H9 (cell line): ENCODE measurements at regions not wholly inside any gene's neighbourhood (a gene's known extent, or its start where the extent isn't known, plus 50 kb on each side); places are given as distances from the start of the nearest gene placed in this dataset.

Experiments
- DNase-seq: peaks from one replicate; pipeline ENCODE4 v3.0.0-alpha.2; 2017
- H2AFZ ChIP-seq: one replicate; pipeline ENCODE4 v1.6.1; 2013; ENCODE audit warnings: mild to moderate bottlenecking, low read length, control low read depth, moderate library complexity
- H2AK5ac ChIP-seq: 2 replicates; pipeline ENCODE4 v1.6.1; 2013; ENCODE audit warnings: low read length, control low read depth, mixed read lengths; ENCODE audit not compliant: insufficient read length
- H2BK120ac ChIP-seq: one replicate; pipeline ENCODE4 v1.6.1; 2013; ENCODE audit warnings: low read depth, mild to moderate bottlenecking, low read length, control low read depth, inconsistent platforms; ENCODE audit not compliant: poor library complexity, severe bottlenecking
- H2BK12ac ChIP-seq: 2 replicates; pipeline ENCODE4 v1.6.1; 2013; ENCODE audit warnings: low read length, control low read depth, mixed read lengths, low read depth; ENCODE audit not compliant: insufficient read length
- H2BK15ac ChIP-seq: 2 replicates; pipeline ENCODE4 v1.6.1; 2013; ENCODE audit warnings: low read depth, low read length, control low read depth
- H2BK20ac ChIP-seq: one replicate; pipeline ENCODE4 v1.6.1; 2013; ENCODE audit warnings: low read depth, mild to moderate bottlenecking, low read length, control low read depth, inconsistent platforms; ENCODE audit not compliant: poor library complexity, severe bottlenecking
- H2BK5ac ChIP-seq: 2 replicates; pipeline ENCODE4 v1.6.1; 2013; ENCODE audit warnings: low read length, control low read depth, mixed read lengths; ENCODE audit not compliant: insufficient read length
- H3K14ac ChIP-seq: 2 replicates; pipeline ENCODE4 v1.6.1; 2013; ENCODE audit warnings: low read length, control low read depth; ENCODE audit not compliant: insufficient read depth
- H3K18ac ChIP-seq: 2 replicates; pipeline ENCODE4 v1.6.1; 2013; ENCODE audit warnings: low read depth, mild to moderate bottlenecking, mixed read lengths, low read length, control low read depth; ENCODE audit not compliant: insufficient read length
- H3K23ac ChIP-seq: 2 replicates; pipeline ENCODE4 v1.6.1; 2013; ENCODE audit warnings: low read length, control low read depth, mixed read lengths, low read depth; ENCODE audit not compliant: insufficient read length
- H3K23me2 ChIP-seq: 2 replicates; pipeline ENCODE4 v1.6.1; 2013; ENCODE audit warnings: low read depth, mild to moderate bottlenecking, mixed read lengths, low read length, control low read depth; ENCODE audit not compliant: insufficient read length, poor library complexity, severe bottlenecking
- H3K27ac ChIP-seq: 2 replicates; pipeline ENCODE4 v1.5.1; 2013; ENCODE audit warnings: low read length, control low read depth, mixed read lengths, low read depth; ENCODE audit not compliant: insufficient read length
- H3K27me3 ChIP-seq: 2 replicates; pipeline ENCODE4 v1.6.1; 2013; ENCODE audit warnings: low read length, control low read depth, inconsistent platforms; ENCODE audit not compliant: insufficient read depth
- H3K4ac ChIP-seq: 2 replicates; pipeline ENCODE4 v1.6.1; 2013; ENCODE audit warnings: low read depth, mild to moderate bottlenecking, control low read depth, inconsistent platforms, low read length, moderate library complexity
- H3K4me1 ChIP-seq: 2 replicates; pipeline ENCODE4 v1.6.1; 2013; ENCODE audit warnings: low read length, control low read depth, inconsistent platforms; ENCODE audit not compliant: insufficient read depth
- H3K4me2 ChIP-seq: 2 replicates; pipeline ENCODE4 v1.6.1; 2013; ENCODE audit warnings: low read length, control low read depth, mixed read lengths; ENCODE audit not compliant: insufficient read length, insufficient read depth
- H3K56ac ChIP-seq: 2 replicates; pipeline ENCODE4 v1.6.1; 2013; ENCODE audit warnings: low read depth, mild to moderate bottlenecking, mixed read lengths, low read length, control low read depth; ENCODE audit not compliant: insufficient read length
- H3K79me1 ChIP-seq: 2 replicates; pipeline ENCODE4 v1.6.1; 2013; ENCODE audit warnings: low read depth, mild to moderate bottlenecking, moderate library complexity, low read length, control low read depth, inconsistent platforms; ENCODE audit not compliant: insufficient read depth, poor library complexity, severe bottlenecking
- H3K79me2 ChIP-seq: 2 replicates; pipeline ENCODE4 v1.6.1; 2013; ENCODE audit warnings: low read length, control low read depth, inconsistent platforms; ENCODE audit not compliant: insufficient read depth
- H3K9ac ChIP-seq: 2 replicates; pipeline ENCODE4 v1.6.1; 2013; ENCODE audit warnings: low read length, control low read depth, mixed read lengths; ENCODE audit not compliant: insufficient read length; ENCODE audit errors: extremely low read depth
- H3K9me3 ChIP-seq: one replicate; pipeline ENCODE4 v1.6.1; 2013; ENCODE audit warnings: low read depth, low read length, inconsistent platforms; ENCODE audit not compliant: control insufficient read depth
- H3T11ph ChIP-seq: one replicate; pipeline ENCODE4 v1.6.1; 2013; ENCODE audit warnings: mild to moderate bottlenecking, low read length, control low read depth, inconsistent platforms
- H4K20me1 ChIP-seq: one replicate; pipeline ENCODE4 v1.6.1; 2013; ENCODE audit not compliant: control insufficient read depth, insufficient read length, insufficient read depth
- H4K5ac ChIP-seq: 2 replicates; pipeline ENCODE4 v1.6.1; 2013; ENCODE audit warnings: low read depth, mild to moderate bottlenecking, mixed read lengths, low read length, control low read depth; ENCODE audit not compliant: insufficient read length
- H4K8ac ChIP-seq: replicated peaks from 2 replicates; pipeline ENCODE4 v1.6.1; 2013; ENCODE audit warnings: low read length, control low read depth, mixed read lengths, low read depth; ENCODE audit not compliant: insufficient read length
- H4K91ac ChIP-seq: 2 replicates; pipeline ENCODE4 v1.6.1; 2013; ENCODE audit warnings: low read depth, mild to moderate bottlenecking, moderate library complexity, mixed read lengths, low read length, control low read depth; ENCODE audit not compliant: insufficient read length
- H3K27ac Mint-ChIP-seq, 3 experiments: 2 replicates in 2 of 3; 3 replicates in 1 of 3; pipeline ENCODE4 v1.8.0; 2020 to 2021; ENCODE audit warnings: mixed read lengths in 3 of 3, mild to moderate bottlenecking in 1 of 3, moderate library complexity in 1 of 3
- H3K27me3 Mint-ChIP-seq: 2 replicates; pipeline ENCODE4 v1.8.0; 2021; ENCODE audit warnings: low read depth, mild to moderate bottlenecking, moderate library complexity, mixed read lengths
- H3K36me3 Mint-ChIP-seq, 3 experiments: 2 replicates in 2 of 3; 3 replicates in 1 of 3; pipeline ENCODE4 v1.8.0; 2020 to 2021; ENCODE audit warnings: low read depth in 3 of 3, mixed read lengths in 3 of 3; ENCODE audit not compliant: insufficient read depth in 1 of 3
- H3K4me1 Mint-ChIP-seq, 2 experiments: 2 replicates each; pipeline ENCODE4 v1.8.0; 2020; ENCODE audit warnings: mixed read lengths in 2 of 2
- H3K4me3 Mint-ChIP-seq, 2 experiments: 2 replicates in 1 of 2; 3 replicates in 1 of 2; pipeline ENCODE4 v1.8.0; 2020 to 2021; ENCODE audit warnings: mild to moderate bottlenecking in 2 of 2, mixed read lengths in 2 of 2, moderate library complexity in 1 of 2
- H3K9me3 Mint-ChIP-seq, 2 experiments: 2 replicates in 1 of 2; 3 replicates in 1 of 2; pipeline ENCODE4 v1.8.0; 2020; ENCODE audit warnings: mild to moderate bottlenecking in 2 of 2, mixed read lengths in 2 of 2, moderate library complexity in 1 of 2
- WGBS: extraction: QIAGEN DNeasy Blood & Tissue Kit; methylation state at CpG from one replicate; pipeline ENCODE4 v1.1.7; 2013; ENCODE audit warnings: missing lambda C conversion rate, low lambda C conversion rate, mixed read lengths; ENCODE audit not compliant: insufficient read length; ENCODE audit errors: extremely low coverage; 5-methylcytosine and 5-hydroxymethylcytosine counted together
- TF ChIP-seq, protein P1 (sequence below): fragments of 200-600 bp; sonication (generic); conservative IDR thresholded peaks from 3 replicates; pipeline ENCODE4 v1.8.0; 2021; ENCODE audit warnings: antibody characterized with exemption, mild to moderate bottlenecking

GRCh38 chr22:25451480-25452114, 112.9 kb upstream of the GRK3 start:
- no peak overlapping the region for H3K4me3 Mint-ChIP-seq

More at GRCh38 chr22:25451480-25452114, 112.9 kb upstream of the GRK3 start:
- no peak overlapping the region for H2BK15ac ChIP-seq
- DNase-seq: no peak
- no peaks in the 10 kb centered on the region for H3K9me3 ChIP-seq
- H2AK5ac ChIP-seq: no peak overlapping the region
- H3K9ac ChIP-seq: no peak overlapping the region
- H3K27ac ChIP-seq: no peak overlapping the region
- H2BK12ac ChIP-seq: no peak overlapping the region
- Mint-ChIP-seq H3K36me3 (peaks cover 10 to 28% (median 17%) of the 10 kb centered on the region in 3 experiments; a peak in 6 of 7 replicates), H3K4me1 (peaks cover 21 to 27% of the 10 kb centered on the region in 2 experiments), H3K27ac (no peak overlapping the region), H3K9me3 (no peaks in the 10 kb centered on the region; a peak in 1 of 5 replicates), H3K27me3 (no peaks in the 10 kb centered on the region; the same call in 1 of the 2 replicates)
- H3K56ac ChIP-seq: no peak overlapping the region
- peaks cover 5% of the 10 kb centered on the region for H3K23me2 ChIP-seq
- H3K79me1 ChIP-seq: peaks cover 5% of the 10 kb centered on the region
- H3K23ac ChIP-seq: no peak overlapping the region
- H2AFZ ChIP-seq: no peak overlapping the region
- no peak overlapping the region for H4K91ac ChIP-seq
- H3K18ac ChIP-seq: no peak overlapping the region
- H3K14ac ChIP-seq: no peak overlapping the region
- H4K8ac ChIP-seq: no peak overlapping the region
- H2BK20ac ChIP-seq: no peak overlapping the region
- no CpG with 5 or more reads among the region's 2 CpGs for WGBS
- H3K27me3 ChIP-seq: no peaks in the 10 kb centered on the region
- no peak overlapping the region for H4K5ac ChIP-seq
- H2BK120ac ChIP-seq: no peak overlapping the region
- TF ChIP-seq, protein P1, sequence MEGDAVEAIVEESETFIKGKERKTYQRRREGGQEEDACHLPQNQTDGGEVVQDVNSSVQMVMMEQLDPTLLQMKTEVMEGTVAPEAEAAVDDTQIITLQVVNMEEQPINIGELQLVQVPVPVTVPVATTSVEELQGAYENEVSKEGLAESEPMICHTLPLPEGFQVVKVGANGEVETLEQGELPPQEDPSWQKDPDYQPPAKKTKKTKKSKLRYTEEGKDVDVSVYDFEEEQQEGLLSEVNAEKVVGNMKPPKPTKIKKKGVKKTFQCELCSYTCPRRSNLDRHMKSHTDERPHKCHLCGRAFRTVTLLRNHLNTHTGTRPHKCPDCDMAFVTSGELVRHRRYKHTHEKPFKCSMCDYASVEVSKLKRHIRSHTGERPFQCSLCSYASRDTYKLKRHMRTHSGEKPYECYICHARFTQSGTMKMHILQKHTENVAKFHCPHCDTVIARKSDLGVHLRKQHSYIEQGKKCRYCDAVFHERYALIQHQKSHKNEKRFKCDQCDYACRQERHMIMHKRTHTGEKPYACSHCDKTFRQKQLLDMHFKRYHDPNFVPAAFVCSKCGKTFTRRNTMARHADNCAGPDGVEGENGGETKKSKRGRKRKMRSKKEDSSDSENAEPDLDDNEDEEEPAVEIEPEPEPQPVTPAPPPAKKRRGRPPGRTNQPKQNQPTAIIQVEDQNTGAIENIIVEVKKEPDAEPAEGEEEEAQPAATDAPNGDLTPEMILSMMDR: no peak
- no peak overlapping the region for H2BK5ac ChIP-seq
- H3K4ac ChIP-seq: no peak overlapping the region
- no peak overlapping the region for H3K4me2 ChIP-seq
- no peaks in the 10 kb centered on the region for H4K20me1 ChIP-seq
- peaks cover 35% of the 10 kb centered on the region; the same call in 1 of the 2 replicates for H3K79me2 ChIP-seq
- no peaks in the 10 kb centered on the region for H3K4me1 ChIP-seq
- no peak overlapping the region for H3T11ph ChIP-seq
